B cell (primary cell): ENCODE measurements at regions not wholly inside any gene's neighbourhood (a gene's known extent, or its start where the extent isn't known, plus 50 kb on each side); places are given as distances from the start of the nearest gene placed in this dataset.

Experiments
- ATAC-seq: fragments of 200-7000 bp; cut with Tn5 transposase; one replicate; pipeline ENCODE4 v1.10.0; 2021; ENCODE audit warnings: low read depth, mild to moderate bottlenecking, moderate number of reproducible peaks, moderate library complexity
- CTCF ChIA-PET: fragments of 350-600 bp; sonication (Branson Sonifier 250); formaldehyde crosslinking; loops from one replicate; lab custom pipeline; 2021; ENCODE audit warnings: antibody characterized with exemption, inconsistent platforms; lab: Charles Lee
- POLR2A ChIA-PET: fragments of 350-600 bp; sonication (Branson Sonifier 250); formaldehyde crosslinking; loops from one replicate; lab custom pipeline; 2021; ENCODE audit warnings: antibody characterized with exemption; lab: Charles Lee
- DNase-seq: peaks from one replicate; pipeline ENCODE4 v3.0.0; 2013
- H2AFZ ChIP-seq: 2 replicates; pipeline ENCODE4 v1.6.1; 2012; ENCODE audit warnings: mild to moderate bottlenecking, low read depth, low read length; ENCODE audit not compliant: insufficient read depth, poor library complexity, severe bottlenecking
- H3K27ac ChIP-seq, 2 donors: 1 replicate in 1 of 2; 2 replicates in 1 of 2; pipeline ENCODE4 v1.5.1; 2012 to 2013; ENCODE audit warnings: low read length in 2 of 2, mild to moderate bottlenecking in 2 of 2, moderate library complexity in 1 of 2
- H3K27me3 ChIP-seq, 4 experiments: fragments of 200-600 bp in 1 of 4; sonication (generic) in 1 of 4; replicated peaks in 1 of 4; 1 replicate in 2 of 4; 2 replicates in 2 of 4; pipeline versions ENCODE4 v1.6.1 to v1.7.0; 2013 to 2016; ENCODE audit warnings: low read length in 3 of 4, mild to moderate bottlenecking in 2 of 4, mixed read lengths in 1 of 4, moderate library complexity in 1 of 4; ENCODE audit not compliant: insufficient read depth in 4 of 4, control insufficient read depth in 3 of 4; ENCODE audit errors: control extremely low read depth in 1 of 4
- H3K36me3 ChIP-seq, 2 experiments: replicated peaks in 1 of 2; 1 replicate in 1 of 2; 2 replicates in 1 of 2; pipeline versions ENCODE4 v1.6.1 to v1.7.1; 2013; ENCODE audit warnings: low read length in 1 of 2; ENCODE audit not compliant: insufficient read depth in 2 of 2, control insufficient read depth in 1 of 2; ENCODE audit errors: control extremely low read depth in 1 of 2, extremely low read depth in 1 of 2
- H3K4me1 ChIP-seq, 2 donors: fragments of 200-600 bp in 1 of 2; sonication (generic) in 1 of 2; 1 replicate in 1 of 2; 2 replicates in 1 of 2; pipeline versions ENCODE4 v1.5.1 to v1.6.1; 2013 to 2017; ENCODE audit warnings: low read length in 2 of 2; ENCODE audit not compliant: control insufficient read depth in 2 of 2, insufficient read depth in 2 of 2
- H3K4me2 ChIP-seq: replicated peaks from 2 replicates; pipeline ENCODE3; 2012; ENCODE audit warnings: mild to moderate bottlenecking, low read depth, low read length; ENCODE audit not compliant: poor library complexity, severe bottlenecking
- H3K4me3 ChIP-seq, 5 experiments: fragments of 200-600 bp in 1 of 5; sonication (generic) in 1 of 5; 1 replicate in 3 of 5; 2 replicates in 2 of 5; pipeline versions ENCODE4 v1.5.1 to v1.7.0; 2011 to 2016; ENCODE audit warnings: low read length in 4 of 5, mild to moderate bottlenecking in 4 of 5, low read depth in 2 of 5, control low read depth in 1 of 5, moderate library complexity in 1 of 5; ENCODE audit not compliant: insufficient read depth in 1 of 5; ENCODE audit errors: control extremely low read depth in 1 of 5, extremely low read depth in 1 of 5
- H3K79me2 ChIP-seq: fragments of 200-600 bp; sonication (generic); one replicate; pipeline ENCODE4 v1.6.0; 2016; ENCODE audit warnings: low read length; ENCODE audit not compliant: control insufficient read depth, insufficient read depth
- H3K9ac ChIP-seq: fragments of 200-600 bp; sonication (generic); 2 replicates; pipeline ENCODE4 v1.6.1; 2017; ENCODE audit warnings: mild to moderate bottlenecking, low read length, moderate library complexity
- H3K9me3 ChIP-seq, 3 donors: one replicate each; pipeline versions ENCODE4 v1.6.1 to v1.7.1; 2013; ENCODE audit warnings: low read length in 2 of 3; ENCODE audit not compliant: control insufficient read depth in 2 of 3, insufficient read depth in 1 of 3; ENCODE audit errors: control extremely low read depth in 1 of 3
- H4K20me1 ChIP-seq: 2 replicates; pipeline ENCODE4 v1.6.0; 2012; ENCODE audit warnings: mild to moderate bottlenecking, low read length; ENCODE audit not compliant: insufficient read depth, control insufficient read depth, poor library complexity, severe bottlenecking
- H3K27ac Mint-ChIP-seq: one replicate; pipeline ENCODE4 v1.8.0; 2021; ENCODE audit warnings: mixed read lengths
- H3K27me3 Mint-ChIP-seq: one replicate; pipeline ENCODE4 v1.8.0; 2021; ENCODE audit warnings: mixed read lengths
- H3K4me1 Mint-ChIP-seq: one replicate; pipeline ENCODE4 v1.8.0; 2021; ENCODE audit warnings: mixed read lengths
- H3K4me3 Mint-ChIP-seq: one replicate; pipeline ENCODE4 v1.8.0; 2021; ENCODE audit warnings: mixed read lengths
- H3K9me3 Mint-ChIP-seq: one replicate; pipeline ENCODE4 v1.8.0; 2022; ENCODE audit warnings: mixed read lengths; ENCODE audit not compliant: insufficient read depth
- EZH2 ChIP-seq: IDR thresholded peaks from 2 replicates; pipeline ENCODE4 v1.6.1; 2012; ENCODE audit warnings: borderline replicate concordance, low read depth, mild to moderate bottlenecking, moderate library complexity, low read length; ENCODE audit not compliant: insufficient read depth, poor library complexity, severe bottlenecking
- WGBS: methylation state at CpG from one replicate; pipeline ENCODE4 v1.1.5; 2013; ENCODE audit warnings: missing lambda C conversion rate; ENCODE audit not compliant: insufficient coverage; 5-methylcytosine and 5-hydroxymethylcytosine counted together
- intact Hi-C: fragments of 100-400 bp; cut with micrococcal nuclease; formaldehyde crosslinking; loops from one replicate; pipeline ENCODE4 v1.10.0; 2022
- TF ChIP-seq, protein P1 (sequence below): fragments of 200-600 bp; IDR thresholded peaks from one replicate; pipeline ENCODE4 v1.8.0; 2022; ENCODE audit warnings: antibody characterized with exemption, mild to moderate bottlenecking

DNA sequence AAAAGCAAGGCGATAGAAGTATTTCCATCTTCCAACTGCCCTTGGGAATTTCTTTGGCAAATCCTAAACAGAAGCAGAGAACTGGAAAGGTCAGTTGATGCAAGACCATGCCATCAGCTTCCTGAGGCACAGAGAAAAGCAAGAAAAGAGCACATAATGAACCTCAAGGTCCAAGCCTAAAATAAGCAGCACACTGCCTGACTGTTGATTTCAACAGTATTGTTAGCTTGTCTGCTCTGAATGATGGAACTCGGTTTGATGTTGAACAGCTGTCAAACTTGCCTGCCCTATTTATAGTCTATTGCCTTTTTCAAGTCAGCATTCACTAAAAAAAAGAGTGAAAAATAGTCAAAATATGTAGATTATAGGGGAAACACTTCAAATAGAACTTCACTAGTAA is 1192.0 kb upstream of the PHF14 start:
- ChIA-PET POLR2A (no interaction called here), CTCF (no interaction called here)
- no peak for DNase-seq
- Histone ChIP-seq H3K79me2 (no peaks in the 10 kb centered on the region), H3K27ac (no peak overlapping the region), H2AFZ (no peak overlapping the region), H3K27me3 (no peaks in the 10 kb centered on the region), H3K9ac (no peak overlapping the region), H4K20me1 (no peaks in the 10 kb centered on the region), H3K36me3 (no peaks in the 10 kb centered on the region), H3K9me3 (peaks cover 0 to 8% (median 0%) of the 10 kb centered on the region in 3 donors), H3K4me2 (no peak overlapping the region), H3K4me3 (no peak overlapping the region), H3K4me1 (no peaks in the 10 kb centered on the region)
- no peak for ATAC-seq
- WGBS: 100% methylated on average over 1 of the region's 2 CpGs
- Mint-ChIP-seq H3K27ac (no peak overlapping the region), H3K9me3 (peaks cover 9% of the 10 kb centered on the region), H3K4me3 (no peak overlapping the region), H3K27me3 (no peaks in the 10 kb centered on the region), H3K4me1 (no peaks in the 10 kb centered on the region)
- no peak for TF ChIP-seq EZH2
- TF ChIP-seq, protein P1, sequence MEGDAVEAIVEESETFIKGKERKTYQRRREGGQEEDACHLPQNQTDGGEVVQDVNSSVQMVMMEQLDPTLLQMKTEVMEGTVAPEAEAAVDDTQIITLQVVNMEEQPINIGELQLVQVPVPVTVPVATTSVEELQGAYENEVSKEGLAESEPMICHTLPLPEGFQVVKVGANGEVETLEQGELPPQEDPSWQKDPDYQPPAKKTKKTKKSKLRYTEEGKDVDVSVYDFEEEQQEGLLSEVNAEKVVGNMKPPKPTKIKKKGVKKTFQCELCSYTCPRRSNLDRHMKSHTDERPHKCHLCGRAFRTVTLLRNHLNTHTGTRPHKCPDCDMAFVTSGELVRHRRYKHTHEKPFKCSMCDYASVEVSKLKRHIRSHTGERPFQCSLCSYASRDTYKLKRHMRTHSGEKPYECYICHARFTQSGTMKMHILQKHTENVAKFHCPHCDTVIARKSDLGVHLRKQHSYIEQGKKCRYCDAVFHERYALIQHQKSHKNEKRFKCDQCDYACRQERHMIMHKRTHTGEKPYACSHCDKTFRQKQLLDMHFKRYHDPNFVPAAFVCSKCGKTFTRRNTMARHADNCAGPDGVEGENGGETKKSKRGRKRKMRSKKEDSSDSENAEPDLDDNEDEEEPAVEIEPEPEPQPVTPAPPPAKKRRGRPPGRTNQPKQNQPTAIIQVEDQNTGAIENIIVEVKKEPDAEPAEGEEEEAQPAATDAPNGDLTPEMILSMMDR: no peak
- intact Hi-C loops: no loop called here

DNA sequence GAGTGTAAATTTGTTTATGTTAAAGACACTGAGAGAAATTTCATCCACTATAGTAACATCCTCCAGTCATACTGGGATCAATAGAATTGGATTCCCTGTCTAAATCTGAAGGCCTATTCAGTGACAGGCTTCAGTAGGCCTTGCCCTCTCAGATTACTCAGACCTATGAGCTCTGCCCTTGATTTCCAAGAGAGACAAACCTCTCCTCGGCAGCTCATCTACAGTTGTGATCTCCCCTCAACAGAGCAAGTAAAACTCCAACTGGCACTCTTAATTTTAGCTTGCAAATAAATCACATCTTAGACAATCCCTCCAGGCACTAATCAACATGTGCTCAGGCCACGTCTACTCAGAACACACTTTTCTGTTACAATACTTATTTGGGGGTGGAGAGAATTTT is 1191.4 kb upstream of the PHF14 start:
- 77% methylated on average over 1 of the region's 2 CpGs for WGBS
- POLR2A ChIA-PET: no interaction called here
- no peaks in the 10 kb centered on the region for H3K4me1 ChIP-seq
- H3K27ac ChIP-seq: no peak overlapping the region
- CTCF ChIA-PET: no interaction called here
- Mint-ChIP-seq H3K27me3 (no peaks in the 10 kb centered on the region), H3K27ac (no peak overlapping the region), H3K4me3 (no peak overlapping the region), H3K4me1 (no peaks in the 10 kb centered on the region), H3K9me3 (peaks cover 7% of the 10 kb centered on the region)
- no peaks in the 10 kb centered on the region for H3K36me3 ChIP-seq
- DNase-seq: no peak
- no peak overlapping the region for H3K9ac ChIP-seq
- H4K20me1 ChIP-seq: no peaks in the 10 kb centered on the region
- no peak overlapping the region for H2AFZ ChIP-seq
- no peaks in the 10 kb centered on the region for H3K27me3 ChIP-seq
- no peak for ATAC-seq
- intact Hi-C loops: no loop called here
- no peak for TF ChIP-seq EZH2
- TF ChIP-seq, protein P1: no peak
- no peaks in the 10 kb centered on the region for H3K79me2 ChIP-seq
- H3K4me2 ChIP-seq: no peak overlapping the region
- H3K9me3 ChIP-seq: peaks cover 0 to 8% (median 0%) of the 10 kb centered on the region in 3 donors
- no peak overlapping the region for H3K4me3 ChIP-seq
